HUES48 (cell line): ENCODE measurements at regions not wholly inside any gene's neighbourhood (a gene's known extent, or its start where the extent isn't known, plus 50 kb on each side); places are given as distances from the start of the nearest gene placed in this dataset.

Source experiments
- H3K27ac ChIP-seq: one replicate; pipeline ENCODE4 v1.7.0; 2013; ENCODE audit warnings: low read depth, low read length, inconsistent platforms
- H3K27me3 ChIP-seq: 2 replicates; pipeline ENCODE4 v1.6.1; 2013; ENCODE audit warnings: mild to moderate bottlenecking, low read length; ENCODE audit not compliant: control insufficient read depth, insufficient read depth
- H3K36me3 ChIP-seq: 2 replicates; pipeline ENCODE4 v1.6.1; 2013; ENCODE audit warnings: low read length; ENCODE audit not compliant: control insufficient read depth, insufficient read depth
- H3K4me1 ChIP-seq: 2 replicates; pipeline ENCODE4 v1.6.1; 2013; ENCODE audit warnings: mild to moderate bottlenecking, low read length; ENCODE audit not compliant: control insufficient read depth, insufficient read depth
- H3K4me3 ChIP-seq: 2 replicates; pipeline ENCODE4 v1.5.1; 2013; ENCODE audit warnings: mild to moderate bottlenecking, low read depth, low read length
- H3K9ac ChIP-seq: 2 replicates; pipeline ENCODE4 v1.6.1; 2013; ENCODE audit warnings: mild to moderate bottlenecking, low read depth, low read length, moderate library complexity
- H3K9me3 ChIP-seq: 2 replicates; pipeline ENCODE4 v1.6.1; 2013; ENCODE audit warnings: low read length; ENCODE audit not compliant: control insufficient read depth, insufficient read depth

DNA sequence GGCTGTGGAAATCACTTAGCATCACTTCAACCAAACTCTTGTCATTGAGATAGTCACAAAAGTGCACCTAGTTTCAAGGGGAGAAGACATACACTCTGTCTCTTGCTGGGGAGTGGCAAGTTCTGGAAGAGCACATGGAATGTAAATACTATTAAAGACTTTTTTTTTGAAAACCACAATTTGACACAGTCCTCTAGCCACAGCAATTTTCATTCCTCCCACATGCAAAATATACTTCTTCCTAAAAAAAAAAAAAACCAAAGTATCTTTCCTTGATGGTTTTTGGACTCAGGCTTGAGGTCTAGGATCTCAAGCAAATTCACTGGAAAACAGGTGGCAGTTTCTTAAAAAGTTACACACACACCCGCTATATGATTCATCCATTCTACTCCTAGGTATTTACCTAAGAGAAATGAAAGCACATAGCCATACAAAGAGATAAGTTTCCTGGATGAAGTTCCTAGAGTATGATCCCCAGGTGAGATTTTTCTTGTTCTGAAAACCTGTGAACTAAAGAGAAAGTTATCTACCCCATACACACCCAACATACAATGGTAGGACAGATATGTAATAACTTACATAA, 295.8 kb downstream of the SP3 start:
- Histone ChIP-seq H3K4me1 (peaks cover 7% of the 10 kb centered on the region; the same call in 1 of the 2 replicates), H3K36me3 (no peaks in the 10 kb centered on the region), H3K9ac (no peak overlapping the region), H3K27ac (no peak overlapping the region), H3K27me3 (no peaks in the 10 kb centered on the region), H3K9me3 (no peaks in the 10 kb centered on the region), H3K4me3 (no peak overlapping the region)

DNA sequence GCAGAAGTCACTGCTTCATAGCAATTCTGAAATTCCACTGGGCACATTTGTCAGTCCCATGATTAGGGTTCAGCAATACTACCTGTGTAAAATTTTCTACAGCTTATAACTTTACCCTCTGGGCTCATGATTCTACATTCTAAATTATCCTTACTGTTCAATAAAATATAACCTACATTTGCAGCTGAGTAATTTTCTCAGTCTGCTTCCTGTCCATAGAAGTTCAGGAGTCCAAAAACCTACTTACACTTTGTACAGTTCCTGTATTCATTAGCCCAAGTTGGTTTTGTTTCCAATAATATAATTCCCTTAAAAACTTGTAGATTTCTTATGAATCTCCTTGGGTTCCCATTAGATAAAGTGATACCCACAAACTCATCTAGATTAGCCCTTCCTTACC, 295.3 kb downstream of the SP3 start:
- Histone ChIP-seq H3K4me1 (peaks cover 7% of the 10 kb centered on the region; the same call in 1 of the 2 replicates), H3K27ac (no peak overlapping the region), H3K27me3 (no peaks in the 10 kb centered on the region), H3K9ac (no peak overlapping the region), H3K9me3 (no peaks in the 10 kb centered on the region), H3K4me3 (no peak overlapping the region), H3K36me3 (no peaks in the 10 kb centered on the region)

DNA sequence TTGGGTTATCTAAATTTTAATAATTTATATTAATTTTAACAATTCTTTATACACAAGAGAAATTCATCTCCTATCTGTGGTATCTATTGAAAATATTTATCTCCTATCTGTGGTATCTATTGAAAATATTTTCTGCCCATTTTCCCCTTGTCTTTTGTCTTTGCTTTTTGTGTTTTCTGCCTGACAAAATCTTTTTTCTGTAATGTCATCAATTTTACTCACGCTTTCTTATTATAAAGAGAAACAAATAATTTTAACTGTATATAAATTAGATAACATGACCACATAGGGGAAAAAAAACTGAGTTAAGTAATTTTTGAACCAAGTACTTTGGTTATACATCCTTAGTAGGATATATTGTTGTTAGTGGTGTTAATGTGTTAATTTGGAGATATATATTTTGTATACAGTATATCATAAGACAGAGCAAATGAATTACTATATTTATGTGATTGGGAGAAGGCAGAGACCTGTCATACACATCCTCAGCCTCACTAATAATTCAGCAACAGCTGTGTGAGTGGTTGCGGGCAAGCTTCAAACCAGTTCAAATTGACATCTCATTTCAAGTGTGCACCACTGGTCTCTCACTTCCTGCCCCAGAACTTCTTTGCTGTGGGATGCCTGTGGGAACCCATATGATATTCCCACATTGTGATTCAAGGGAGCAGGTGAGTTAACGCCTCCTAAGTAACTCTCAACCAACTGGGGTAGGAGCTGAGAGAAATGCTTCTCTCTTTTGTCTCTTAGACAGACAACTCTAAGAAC, 292.4 kb downstream of the SP3 start:
- Histone ChIP-seq H3K27me3 (no peaks in the 10 kb centered on the region), H3K4me3 (no peak overlapping the region), H3K4me1 (no peaks in the 10 kb centered on the region), H3K36me3 (no peaks in the 10 kb centered on the region), H3K9me3 (no peaks in the 10 kb centered on the region), H3K27ac (no peak overlapping the region), H3K9ac (no peak overlapping the region)

DNA sequence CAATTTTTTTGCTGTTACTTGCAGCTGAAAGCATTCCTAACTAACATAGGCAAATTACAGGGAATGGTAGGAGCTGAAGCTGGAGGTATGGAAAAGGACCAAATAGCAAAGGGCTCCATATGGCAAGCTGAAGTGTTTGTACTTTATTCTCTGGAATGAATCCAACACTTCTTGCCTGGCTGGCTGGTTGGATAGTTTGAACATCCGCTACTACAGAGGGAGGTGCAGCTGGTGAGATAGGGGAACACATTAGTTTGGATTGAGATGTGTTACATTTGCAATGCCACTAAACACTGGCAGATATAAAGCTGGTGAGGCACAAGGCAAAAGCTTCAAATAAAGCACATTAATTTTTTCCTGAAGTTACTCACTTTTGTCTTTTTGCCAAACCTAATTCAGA, 291.5 kb downstream of the SP3 start:
- Histone ChIP-seq H3K4me3 (no peak overlapping the region), H3K9me3 (no peaks in the 10 kb centered on the region), H3K9ac (no peak overlapping the region), H3K27me3 (no peaks in the 10 kb centered on the region), H3K27ac (no peak overlapping the region), H3K4me1 (no peaks in the 10 kb centered on the region), H3K36me3 (no peaks in the 10 kb centered on the region)

DNA sequence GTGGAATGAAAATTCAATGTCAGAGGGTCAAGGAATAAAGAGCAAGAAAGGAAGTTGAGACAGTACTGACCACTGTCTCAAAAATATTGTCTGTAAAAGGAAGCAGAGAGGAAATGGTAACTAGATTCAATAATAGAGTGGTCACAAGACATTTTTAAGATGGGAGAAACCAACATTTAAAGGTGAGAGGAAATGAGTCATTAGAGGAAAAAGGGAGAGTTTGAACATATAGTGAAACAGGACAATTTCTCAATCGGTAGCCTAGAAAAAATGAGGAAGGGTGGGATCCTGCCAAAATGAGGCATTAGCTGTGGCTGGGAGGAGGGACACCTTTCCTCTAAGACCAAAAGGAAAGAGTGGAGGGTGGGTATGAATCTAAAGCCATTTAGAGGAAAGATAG, 288.5 kb downstream of the SP3 start:
- Histone ChIP-seq H3K4me3 (no peak overlapping the region), H3K4me1 (no peaks in the 10 kb centered on the region), H3K9me3 (no peaks in the 10 kb centered on the region), H3K27ac (no peak overlapping the region), H3K9ac (no peak overlapping the region), H3K27me3 (no peaks in the 10 kb centered on the region), H3K36me3 (no peaks in the 10 kb centered on the region)

DNA sequence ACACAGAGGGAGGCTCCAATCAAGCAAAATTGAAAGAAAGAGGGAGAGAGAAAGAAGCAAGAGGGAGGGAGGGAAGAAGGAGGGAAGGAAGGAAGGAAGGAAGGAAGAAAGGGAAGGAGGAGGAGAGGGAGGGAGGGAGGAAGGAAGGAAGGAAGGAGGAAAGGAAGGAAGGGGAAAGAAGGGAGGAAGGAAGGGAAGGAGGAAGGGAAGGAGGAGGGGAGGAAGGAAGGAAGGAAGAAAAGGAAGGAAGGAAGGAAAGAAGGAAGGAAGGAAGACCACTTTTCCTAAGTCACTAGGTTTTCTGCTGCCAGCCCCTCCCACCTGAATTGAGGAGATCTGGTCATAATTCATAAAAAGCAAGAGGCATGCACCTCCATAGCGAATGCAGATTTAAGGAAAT, 287.0 kb downstream of the SP3 start:
- no peaks in the 10 kb centered on the region for H3K27me3 ChIP-seq
- no peak overlapping the region for H3K4me3 ChIP-seq
- no peak overlapping the region for H3K9ac ChIP-seq
- H3K27ac ChIP-seq: no peak overlapping the region
- H3K9me3 ChIP-seq: no peaks in the 10 kb centered on the region
- no peaks in the 10 kb centered on the region for H3K36me3 ChIP-seq
- no peaks in the 10 kb centered on the region for H3K4me1 ChIP-seq

DNA sequence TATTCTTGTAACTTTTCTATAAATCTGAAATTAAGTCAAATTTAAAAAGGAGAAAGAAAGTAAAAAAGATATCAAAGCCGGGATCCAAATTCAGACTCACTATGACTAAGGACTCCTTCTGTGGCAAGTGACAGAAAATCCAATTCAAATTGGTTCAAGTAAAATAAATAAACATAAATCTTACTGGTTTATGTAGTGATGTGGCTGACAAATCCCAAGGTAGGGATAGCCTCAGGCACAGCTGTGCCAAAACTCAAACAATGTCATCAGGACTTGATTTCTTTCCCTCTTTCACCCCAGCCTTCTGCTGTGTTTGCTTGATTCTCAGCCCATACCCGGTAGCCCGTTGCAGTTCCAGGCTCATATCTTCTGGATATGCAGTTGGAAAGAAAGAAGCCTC, 284.6 kb downstream of the SP3 start:
- Histone ChIP-seq H3K9me3 (no peaks in the 10 kb centered on the region), H3K36me3 (no peaks in the 10 kb centered on the region), H3K27me3 (no peaks in the 10 kb centered on the region), H3K27ac (no peak overlapping the region), H3K9ac (no peak overlapping the region), H3K4me3 (no peak overlapping the region), H3K4me1 (peaks cover 6% of the 10 kb centered on the region; the same call in 1 of the 2 replicates)

DNA sequence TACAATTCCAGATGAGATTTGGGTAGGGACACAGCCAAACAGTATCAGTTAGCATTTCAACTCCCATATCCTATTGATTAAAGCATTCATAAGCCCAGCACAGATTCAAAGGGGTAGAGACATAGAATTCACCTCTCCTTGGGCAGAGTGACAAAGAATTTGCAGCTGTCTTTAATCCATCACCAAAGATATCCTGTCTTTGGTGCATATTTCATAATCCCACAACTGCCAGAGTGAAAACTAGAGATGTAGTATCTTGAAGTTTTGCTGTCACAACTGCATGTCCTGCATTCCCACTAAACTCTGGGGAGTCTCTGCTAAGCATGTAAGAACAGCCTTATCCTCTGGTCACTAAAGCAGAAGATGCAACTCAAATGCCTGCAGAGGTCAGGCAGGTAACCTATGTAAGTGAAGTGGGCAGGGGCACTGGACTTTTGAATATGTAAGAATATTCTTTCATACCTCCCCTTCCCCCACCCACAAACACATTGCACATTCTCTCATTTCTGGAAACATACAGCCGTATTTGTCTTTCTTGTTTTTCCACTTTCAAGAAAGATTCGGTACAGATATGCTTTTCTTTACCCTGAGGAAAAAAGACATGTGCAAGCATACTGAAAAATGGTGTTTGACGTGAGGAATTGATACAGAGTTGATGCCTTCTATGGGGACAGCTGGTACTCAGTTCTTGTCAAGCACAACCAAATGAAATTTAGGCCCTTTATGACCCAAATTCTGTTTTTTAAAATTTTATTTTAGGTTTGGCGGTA, 283.1 kb downstream of the SP3 start:
- H3K4me1 ChIP-seq: peaks cover 6% of the 10 kb centered on the region; the same call in 1 of the 2 replicates
- no peak overlapping the region for H3K9ac ChIP-seq
- H3K9me3 ChIP-seq: no peaks in the 10 kb centered on the region
- H3K27me3 ChIP-seq: no peaks in the 10 kb centered on the region
- no peak overlapping the region for H3K4me3 ChIP-seq
- no peak overlapping the region for H3K27ac ChIP-seq
- no peaks in the 10 kb centered on the region for H3K36me3 ChIP-seq

DNA sequence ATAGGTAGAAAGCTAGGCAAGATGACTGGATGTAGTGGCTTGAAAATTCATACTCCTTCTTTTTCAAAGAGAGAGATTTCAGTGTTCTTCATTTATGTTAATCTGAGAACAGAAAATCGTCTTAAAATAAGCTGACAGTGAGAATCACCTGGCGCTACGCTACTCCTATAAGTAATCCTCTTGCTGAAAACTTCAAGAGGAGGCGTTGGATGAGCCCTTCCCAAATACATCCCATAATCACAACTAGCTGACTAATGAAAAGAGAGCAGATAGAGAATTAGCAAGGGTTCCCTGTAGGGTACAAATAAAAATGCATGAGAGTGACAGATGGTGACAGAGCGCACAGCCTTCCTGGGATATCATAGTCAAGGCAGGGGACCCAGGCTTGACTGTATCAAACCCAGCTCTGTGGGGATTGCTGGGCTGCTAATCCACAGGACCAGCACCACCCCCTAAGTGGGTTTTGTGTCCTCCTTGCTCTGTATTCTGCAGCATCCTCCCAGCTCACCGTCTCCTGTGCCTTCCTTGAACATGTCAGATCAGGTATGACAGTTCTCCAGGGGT, 280.2 kb downstream of the SP3 start:
- H3K27me3 ChIP-seq: no peaks in the 10 kb centered on the region
- no peaks in the 10 kb centered on the region for H3K9me3 ChIP-seq
- H3K9ac ChIP-seq: no peak overlapping the region
- peaks cover 6% of the 10 kb centered on the region; the same call in 1 of the 2 replicates for H3K4me1 ChIP-seq
- no peak overlapping the region for H3K4me3 ChIP-seq
- no peak overlapping the region for H3K27ac ChIP-seq
- no peaks in the 10 kb centered on the region for H3K36me3 ChIP-seq

DNA sequence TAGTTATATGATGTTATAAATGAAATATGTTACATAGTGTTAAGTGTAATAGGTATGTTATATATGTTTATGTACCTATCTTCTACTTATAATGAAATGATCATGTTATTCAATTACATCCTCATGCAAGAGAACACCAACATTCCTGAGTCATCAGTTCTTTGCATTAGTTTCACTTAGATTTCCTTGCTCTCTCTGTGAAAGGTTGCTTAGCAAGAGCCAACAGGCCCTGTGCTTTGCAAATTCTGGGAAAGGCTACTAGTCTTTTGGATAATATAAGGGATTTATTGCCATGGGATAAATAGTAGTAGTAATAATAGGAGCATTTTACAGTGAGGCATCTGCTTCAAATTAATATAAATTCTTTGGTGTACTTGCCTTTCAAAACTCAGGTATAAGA, 274.8 kb downstream of the SP3 start:
- Histone ChIP-seq H3K9me3 (no peaks in the 10 kb centered on the region), H3K4me3 (no peak overlapping the region), H3K9ac (no peak overlapping the region), H3K36me3 (no peaks in the 10 kb centered on the region), H3K27me3 (no peaks in the 10 kb centered on the region), H3K4me1 (no peaks in the 10 kb centered on the region), H3K27ac (no peak overlapping the region)

DNA sequence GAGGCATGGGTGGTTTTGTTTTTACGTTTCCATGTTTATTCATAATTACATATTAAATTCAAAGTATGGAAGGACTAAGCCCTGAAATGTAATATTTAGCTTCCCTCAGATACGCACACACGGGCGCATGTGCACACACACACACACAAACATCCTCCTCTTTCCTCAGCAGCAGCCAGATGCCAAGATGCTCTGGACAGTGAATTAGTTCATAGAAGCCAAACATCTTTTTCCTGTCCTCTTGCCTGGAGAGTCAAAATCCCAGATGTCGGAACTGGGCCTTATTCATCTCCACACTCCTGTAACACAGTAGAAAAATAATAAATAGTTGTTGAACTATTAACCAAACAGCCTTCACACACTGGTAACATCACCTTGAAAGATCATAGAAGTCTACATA, 273.1 kb downstream of the SP3 start:
- Histone ChIP-seq H3K4me1 (no peaks in the 10 kb centered on the region), H3K27ac (no peak overlapping the region), H3K4me3 (no peak overlapping the region), H3K36me3 (no peaks in the 10 kb centered on the region), H3K9ac (no peak overlapping the region), H3K9me3 (no peaks in the 10 kb centered on the region), H3K27me3 (no peaks in the 10 kb centered on the region)
